ENCODE measurements at regions not wholly inside any gene's neighbourhood (a gene's known extent, or its start where the extent isn't known, plus 50 kb on each side); places are given as distances from the start of the nearest gene placed in this dataset.

DNA sequence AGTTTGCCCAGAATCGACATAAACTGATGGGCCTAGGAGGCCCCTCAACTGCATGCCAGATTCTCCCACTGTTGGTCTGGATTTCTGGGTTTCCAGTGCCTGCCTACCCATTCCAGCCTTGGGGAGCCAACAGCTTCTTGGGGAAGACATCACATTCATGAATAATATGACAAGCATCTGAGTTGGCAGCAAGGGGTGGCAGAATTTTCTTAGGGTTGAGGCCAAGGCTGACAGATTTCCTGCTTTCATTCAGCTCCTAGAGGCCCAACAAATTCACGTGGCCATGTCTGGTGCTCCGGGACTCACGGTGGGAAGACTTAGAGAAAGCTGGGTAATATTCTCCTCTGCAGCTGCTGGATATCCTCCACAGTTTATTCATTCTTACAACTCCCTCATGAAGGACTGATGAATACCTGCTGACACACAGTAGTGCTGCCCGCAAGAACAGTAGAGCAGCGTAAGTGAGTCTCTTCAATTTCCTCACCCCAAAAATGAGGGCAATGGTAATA is 305.0 kb upstream of the TNC start:
- no peak overlapping the region for H3K27ac ChIP-seq
- DNase-seq, result no peak
- ATAC-seq (ENCODE audit: low FRiP score in 2 of 2), result no peak
- WGBS, 2 donors, result 87 to 90% methylated on average over 6 of the region's 6 CpGs
- no peaks in the 10 kb centered on the region for H3K36me3 ChIP-seq
- TF ChIP-seq POLR2AphosphoS5 (IDR thresholded peaks at IDR 0.05) (no peak), EP300 (IDR thresholded peaks at IDR 0.05) (no peak), POLR2A (IDR thresholded peaks at IDR 0.05) (no peak)
- TF ChIP-seq, protein P1, sequence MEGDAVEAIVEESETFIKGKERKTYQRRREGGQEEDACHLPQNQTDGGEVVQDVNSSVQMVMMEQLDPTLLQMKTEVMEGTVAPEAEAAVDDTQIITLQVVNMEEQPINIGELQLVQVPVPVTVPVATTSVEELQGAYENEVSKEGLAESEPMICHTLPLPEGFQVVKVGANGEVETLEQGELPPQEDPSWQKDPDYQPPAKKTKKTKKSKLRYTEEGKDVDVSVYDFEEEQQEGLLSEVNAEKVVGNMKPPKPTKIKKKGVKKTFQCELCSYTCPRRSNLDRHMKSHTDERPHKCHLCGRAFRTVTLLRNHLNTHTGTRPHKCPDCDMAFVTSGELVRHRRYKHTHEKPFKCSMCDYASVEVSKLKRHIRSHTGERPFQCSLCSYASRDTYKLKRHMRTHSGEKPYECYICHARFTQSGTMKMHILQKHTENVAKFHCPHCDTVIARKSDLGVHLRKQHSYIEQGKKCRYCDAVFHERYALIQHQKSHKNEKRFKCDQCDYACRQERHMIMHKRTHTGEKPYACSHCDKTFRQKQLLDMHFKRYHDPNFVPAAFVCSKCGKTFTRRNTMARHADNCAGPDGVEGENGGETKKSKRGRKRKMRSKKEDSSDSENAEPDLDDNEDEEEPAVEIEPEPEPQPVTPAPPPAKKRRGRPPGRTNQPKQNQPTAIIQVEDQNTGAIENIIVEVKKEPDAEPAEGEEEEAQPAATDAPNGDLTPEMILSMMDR (IDR thresholded peaks at IDR 0.05), result no peak
- H3K4me3 ChIP-seq, result no peak overlapping the region
- H3K27me3 ChIP-seq, result no peaks in the 10 kb centered on the region
- peaks cover 0 to 6% (median 2%) of the 10 kb centered on the region in 4 donors for H3K9me3 ChIP-seq
- no peaks in the 10 kb centered on the region for H3K4me1 ChIP-seq

DNA sequence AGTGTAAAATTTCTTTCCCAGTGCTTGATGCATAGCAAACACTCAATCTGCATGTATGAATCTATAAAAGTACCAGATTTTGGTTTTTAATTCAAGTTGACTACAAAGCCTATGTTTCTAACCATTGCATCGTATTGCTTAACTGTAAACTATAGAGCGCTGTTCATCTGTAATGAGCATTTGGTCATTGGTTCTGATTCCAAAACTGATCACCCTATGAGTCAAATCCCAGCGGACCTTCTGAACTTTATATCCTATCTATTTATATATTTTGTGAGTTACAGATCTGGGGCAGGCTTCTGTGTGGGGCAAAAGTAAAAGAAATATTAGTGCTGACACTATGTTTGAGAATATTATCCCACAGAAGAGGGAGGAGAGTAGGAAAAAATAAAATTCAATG is 305.7 kb upstream of the TNC start:
- TF ChIP-seq EP300 (IDR thresholded peaks at IDR 0.05) (no peak), POLR2A (IDR thresholded peaks at IDR 0.05) (no peak), POLR2AphosphoS5 (IDR thresholded peaks at IDR 0.05) (no peak)
- TF ChIP-seq, protein P1 (IDR thresholded peaks at IDR 0.05), result no peak
- WGBS, 2 donors, result 77 to 79% methylated on average over 3 of the region's 3 CpGs
- no peak for ATAC-seq (ENCODE audit: low FRiP score in 2 of 2)
- no peak overlapping the region for H3K27ac ChIP-seq
- no peaks in the 10 kb centered on the region for H3K27me3 ChIP-seq
- H3K4me3 ChIP-seq, result no peak overlapping the region
- H3K36me3 ChIP-seq, result no peaks in the 10 kb centered on the region
- peaks cover 0 to 6% (median 2%) of the 10 kb centered on the region in 4 donors for H3K9me3 ChIP-seq
- H3K4me1 ChIP-seq, result no peaks in the 10 kb centered on the region
- no peak for DNase-seq

DNA sequence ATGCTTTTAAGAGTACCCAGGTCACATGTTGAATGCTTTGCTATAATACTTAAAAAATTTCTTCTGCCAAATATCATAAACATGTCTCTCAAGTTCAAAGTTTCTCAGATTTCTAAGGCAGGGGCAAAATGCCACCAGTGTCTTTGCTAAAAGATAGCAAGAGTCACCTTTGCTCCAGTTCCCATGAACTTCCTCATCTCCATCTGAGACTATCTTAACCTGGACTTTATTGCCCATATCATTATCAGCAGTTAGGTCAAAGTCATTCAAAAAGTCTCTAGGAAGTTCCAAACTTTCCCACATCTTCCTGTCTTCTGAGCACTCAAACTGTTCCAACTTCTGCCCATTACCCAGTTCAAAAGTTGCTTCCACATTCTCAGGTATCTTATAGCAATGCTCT is 307.6 kb upstream of the TNC start:
- Histone ChIP-seq H3K27ac (no peak overlapping the region), H3K27me3 (no peaks in the 10 kb centered on the region), H3K4me3 (no peak overlapping the region), H3K36me3 (no peaks in the 10 kb centered on the region), H3K9me3 (peaks cover 0 to 4% (median 2%) of the 10 kb centered on the region in 4 donors), H3K4me1 (no peaks in the 10 kb centered on the region)
- no peak for TF ChIP-seq EP300 (IDR thresholded peaks at IDR 0.05)
- no peak for TF ChIP-seq POLR2AphosphoS5 (IDR thresholded peaks at IDR 0.05)
- TF ChIP-seq, protein P1 (IDR thresholded peaks at IDR 0.05), result no peak
- no peak for TF ChIP-seq POLR2A (IDR thresholded peaks at IDR 0.05)
- ATAC-seq (ENCODE audit: low FRiP score in 2 of 2) (no peak), DNase-seq (no peak)

DNA sequence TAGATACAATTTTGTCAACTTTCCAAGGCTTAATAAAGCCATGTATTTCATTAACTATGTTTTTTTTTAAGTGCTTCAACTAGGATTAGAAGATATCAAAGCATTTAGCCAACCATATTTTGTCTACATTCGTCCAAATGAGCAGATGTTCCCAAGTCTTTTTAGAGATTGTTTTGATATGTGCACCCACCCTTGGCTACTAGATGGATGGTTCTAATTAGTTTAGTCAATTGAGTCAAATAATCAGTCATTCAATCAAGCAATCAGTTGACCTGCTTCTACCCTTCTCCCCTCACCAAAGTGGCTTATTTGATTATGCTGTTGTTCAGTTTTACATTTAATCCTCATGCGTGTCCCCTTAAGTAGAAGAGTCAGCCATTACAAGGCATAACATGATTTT is 319.5 kb upstream of the TNC start:
- H3K9me3 ChIP-seq, result no peaks in the 10 kb centered on the region
- no peak overlapping the region for H3K27ac ChIP-seq
- ATAC-seq (ENCODE audit: low FRiP score in 2 of 2), result no peak
- no peaks in the 10 kb centered on the region for H3K36me3 ChIP-seq
- TF ChIP-seq EP300 (IDR thresholded peaks at IDR 0.05) (no peak), POLR2A (IDR thresholded peaks at IDR 0.05) (no peak), POLR2AphosphoS5 (IDR thresholded peaks at IDR 0.05) (no peak)
- TF ChIP-seq, protein P1 (IDR thresholded peaks at IDR 0.05), result no peak
- no peak for DNase-seq
- 84 to 92% methylated on average over 2 of the region's 2 CpGs for WGBS, 2 donors
- H3K4me1 ChIP-seq, result no peaks in the 10 kb centered on the region
- H3K27me3 ChIP-seq, result no peaks in the 10 kb centered on the region
- H3K4me3 ChIP-seq, result no peak overlapping the region

DNA sequence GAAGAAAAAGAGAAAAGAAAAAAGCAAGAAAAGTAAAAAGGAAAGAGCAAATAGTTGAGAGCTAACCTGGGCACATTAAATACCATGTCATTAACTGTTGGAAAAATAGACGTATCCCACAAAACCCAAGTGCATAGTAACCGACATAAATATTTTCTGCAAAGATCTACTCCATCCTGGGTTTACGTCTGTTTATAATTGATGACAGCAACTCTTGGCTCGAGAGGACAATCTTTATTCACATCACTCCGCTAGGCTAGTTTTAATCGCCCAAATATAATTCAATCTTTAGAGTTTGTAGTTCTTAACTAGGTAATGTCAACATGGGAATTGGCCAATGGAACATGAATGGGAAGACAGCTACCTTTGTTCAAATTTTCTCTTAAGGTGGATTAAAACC is 321.7 kb upstream of the TNC start:
- ATAC-seq (ENCODE audit: low FRiP score in 2 of 2), result no peak
- Histone ChIP-seq H3K4me3 (no peak overlapping the region), H3K27ac (no peak overlapping the region), H3K36me3 (no peaks in the 10 kb centered on the region), H3K9me3 (no peaks in the 10 kb centered on the region), H3K4me1 (no peaks in the 10 kb centered on the region), H3K27me3 (no peaks in the 10 kb centered on the region)
- WGBS, 2 donors, result 74 to 77% methylated on average over 6 of the region's 6 CpGs
- DNase-seq, result no peak
- TF ChIP-seq EP300 (IDR thresholded peaks at IDR 0.05) (no peak), POLR2A (IDR thresholded peaks at IDR 0.05) (no peak)
- TF ChIP-seq, protein P1 (IDR thresholded peaks at IDR 0.05), result no peak

Measured in upper lobe of left lung (tissue), 6 donors.